ENCODE measurements at regions not wholly inside any gene's neighbourhood (a gene's known extent, or its start where the extent isn't known, plus 50 kb on each side); places are given as distances from the start of the nearest gene placed in this dataset.

- no peaks in the 10 kb centered on the region for H3K9me3 ChIP-seq (ENCODE audit: low read length)
- H3K79me2 ChIP-seq (replicated peaks; ENCODE audit: insufficient read depth, low read length): no peaks in the 10 kb centered on the region
- TF ChIP-seq TAF1 (IDR thresholded peaks at IDR 0.05; ENCODE audit: low read depth): no peak
- H3K4me2 ChIP-seq (ENCODE audit: low read length): no peak overlapping the region
- H2AFZ ChIP-seq (ENCODE audit: low read depth, low read length): no peak overlapping the region
- no peaks in the 10 kb centered on the region for H3K27me3 ChIP-seq (ENCODE audit: insufficient read depth, low read depth, low read length)
- no peaks in the 10 kb centered on the region for H4K20me1 ChIP-seq (ENCODE audit: insufficient read depth)
- H3K9me2 ChIP-seq (ENCODE audit: insufficient read depth, low read length): no peaks in the 10 kb centered on the region
- H3F3A ChIP-seq (ENCODE audit: insufficient read depth, low read length, poor library complexity, severe bottlenecking): no peaks in the 10 kb centered on the region
- no peak overlapping the region for H3K4me3 ChIP-seq (ENCODE audit: low read length)
- H3K36me3 ChIP-seq (ENCODE audit: insufficient read depth, low read length): no peaks in the 10 kb centered on the region
- H3K27ac ChIP-seq (ENCODE audit: low read length): no peak overlapping the region
- no peak overlapping the region for H3K9ac ChIP-seq (ENCODE audit: low read length)
Observed at GRCh38 chr5:164394686-164395194, 889.3 kb downstream of the MAT2B start.

GRCh38 chr5:164412531-164412930, 907.1 kb downstream of the MAT2B start:
- no peak overlapping the region for H2AFZ ChIP-seq (ENCODE audit: low read depth, low read length)

More at GRCh38 chr5:164412531-164412930, 907.1 kb downstream of the MAT2B start:
- Histone ChIP-seq H4K20me1 (ENCODE audit: insufficient read depth) (no peaks in the 10 kb centered on the region), H3K36me3 (ENCODE audit: insufficient read depth, low read length) (no peaks in the 10 kb centered on the region), H3K9ac (ENCODE audit: low read length) (no peak overlapping the region), H3K9me2 (ENCODE audit: insufficient read depth, low read length) (no peaks in the 10 kb centered on the region), H3K4me2 (ENCODE audit: low read length) (no peak overlapping the region), H3K4me3 (ENCODE audit: low read length) (no peak overlapping the region), H3K79me2 (replicated peaks; ENCODE audit: insufficient read depth, low read length) (no peaks in the 10 kb centered on the region), H3K27ac (ENCODE audit: low read length) (no peak overlapping the region), H3K9me3 (ENCODE audit: low read length) (no peaks in the 10 kb centered on the region), H3F3A (ENCODE audit: insufficient read depth, low read length, poor library complexity, severe bottlenecking) (no peaks in the 10 kb centered on the region), H3K27me3 (ENCODE audit: insufficient read depth, low read depth, low read length) (no peaks in the 10 kb centered on the region)
- TF ChIP-seq SMC3 (conservative IDR thresholded peaks at IDR 0.05; ENCODE audit: poor library complexity) (no peak), EZH2 (IDR thresholded peaks at IDR 0.05; ENCODE audit: borderline replicate concordance, insufficient read depth, low read length, poor library complexity, severe bottlenecking) (no peak), MXI1 (conservative IDR thresholded peaks at IDR 0.05; ENCODE audit: poor library complexity, severe bottlenecking) (no peak), RAD21 (conservative IDR thresholded peaks at IDR 0.05) (no peak), TAF1 (IDR thresholded peaks at IDR 0.05; ENCODE audit: low read depth) (no peak), REST (IDR thresholded peaks at IDR 0.05; ENCODE audit: borderline replicate concordance) (no peak), CTCF (IDR thresholded peaks at IDR 0.05; ENCODE audit: poor library complexity, severe bottlenecking) (no peak), POLR2AphosphoS5 (IDR thresholded peaks at IDR 0.05) (no peak), EP300 (conservative IDR thresholded peaks at IDR 0.05; ENCODE audit: poor library complexity, severe bottlenecking) (no peak)
